ENCODE measurements at regions not wholly inside any gene's neighbourhood (a gene's known extent, or its start where the extent isn't known, plus 50 kb on each side); places are given as distances from the start of the nearest gene placed in this dataset.

GRCh38 chr12:93011100-93011499, 82.0 kb upstream of the EEA1 start:
- in situ Hi-C loops (cut with MboI; ENCODE audit: low sequenced_read_pairs, unreplicated experiment): no loop called here
- no peak for DNase-seq (ENCODE audit: low spot score)
- TF ChIP-seq CTCF (IDR thresholded peaks at IDR 0.05; ENCODE audit: borderline replicate concordance, control extremely low read depth, extremely low read depth, insufficient read depth, missing control alignments): no peak

- in situ Hi-C loops (cut with MboI; ENCODE audit: low sequenced_read_pairs, unreplicated experiment): no loop called here
- TF ChIP-seq CTCF (IDR thresholded peaks at IDR 0.05; ENCODE audit: borderline replicate concordance, control extremely low read depth, extremely low read depth, insufficient read depth, missing control alignments): no peak
- DNase-seq (ENCODE audit: low spot score): no peak
Measured at GRCh38 chr12:93015871-93016751, 87.0 kb upstream of the EEA1 start.

- DNase-seq (ENCODE audit: low spot score): no peak
- in situ Hi-C loops (cut with MboI; ENCODE audit: low sequenced_read_pairs, unreplicated experiment): no loop called here
- TF ChIP-seq CTCF (IDR thresholded peaks at IDR 0.05; ENCODE audit: borderline replicate concordance, control extremely low read depth, extremely low read depth, insufficient read depth, missing control alignments): no peak
Measured at GRCh38 chr12:93016752-93017350, 87.8 kb upstream of the EEA1 start.

- in situ Hi-C loops (cut with MboI; ENCODE audit: low sequenced_read_pairs, unreplicated experiment): no loop called here
- TF ChIP-seq CTCF (IDR thresholded peaks at IDR 0.05; ENCODE audit: borderline replicate concordance, control extremely low read depth, extremely low read depth, insufficient read depth, missing control alignments): no peak
- no peak for DNase-seq (ENCODE audit: low spot score)
Measured at GRCh38 chr12:93018610-93019009, 89.5 kb upstream of the EEA1 start.

- no peak for DNase-seq (ENCODE audit: low spot score)
- no peak for TF ChIP-seq CTCF (IDR thresholded peaks at IDR 0.05; ENCODE audit: borderline replicate concordance, control extremely low read depth, extremely low read depth, insufficient read depth, missing control alignments)
- in situ Hi-C loops (cut with MboI; ENCODE audit: low sequenced_read_pairs, unreplicated experiment): no loop called here
Measured at GRCh38 chr12:93019212-93019927, 90.3 kb upstream of the EEA1 start.

- no peak for DNase-seq (ENCODE audit: low spot score)
- no peak for TF ChIP-seq CTCF (IDR thresholded peaks at IDR 0.05; ENCODE audit: borderline replicate concordance, control extremely low read depth, extremely low read depth, insufficient read depth, missing control alignments)
- in situ Hi-C loops (cut with MboI; ENCODE audit: low sequenced_read_pairs, unreplicated experiment): no loop called here
Measured at GRCh38 chr12:93019975-93020630, 91.0 kb upstream of the EEA1 start.
